Spleen (tissue), 11 donors: ENCODE measurements at regions not wholly inside any gene's neighbourhood (a gene's known extent, or its start where the extent isn't known, plus 50 kb on each side); places are given as distances from the start of the nearest gene placed in this dataset.

Experiments
- DNase-seq: peaks from one replicate; pipeline ENCODE4 v3.0.0-alpha.2; 2020
- H3K27ac ChIP-seq, 8 donors: fragments of 200-600 bp; sonication (generic) in 7 of 8; 1 replicate in 4 of 8; 2 replicates in 4 of 8; pipeline versions ENCODE4 v1.5.0 to v1.8.0; 2016 to 2021; ENCODE audit warnings: inconsistent platforms in 4 of 8, mild to moderate bottlenecking in 4 of 8, moderate library complexity in 1 of 8
- H3K27me3 ChIP-seq, 7 donors: fragments of 200-600 bp; sonication (generic) in 6 of 7; replicated peaks in 1 of 7; 1 replicate in 4 of 7; 2 replicates in 3 of 7; pipeline versions ENCODE4 v1.5.0 to v1.8.0; 2016 to 2021; ENCODE audit warnings: inconsistent platforms in 3 of 7, mild to moderate bottlenecking in 1 of 7
- H3K36me3 ChIP-seq, 6 donors: fragments of 200-600 bp; sonication (generic) in 5 of 6; 1 replicate in 4 of 6; 2 replicates in 2 of 6; pipeline versions ENCODE4 v1.5.0 to v1.8.0; 2016 to 2021; ENCODE audit warnings: inconsistent platforms in 2 of 6
- H3K4me1 ChIP-seq, 6 donors: fragments of 200-600 bp; sonication (generic) in 5 of 6; 1 replicate in 3 of 6; 2 replicates in 3 of 6; pipeline versions ENCODE4 v1.5.0 to v1.8.0; 2016 to 2021; ENCODE audit warnings: inconsistent platforms in 3 of 6
- H3K4me3 ChIP-seq, 8 donors: fragments of 200-600 bp; sonication (generic) in 7 of 8; 1 replicate in 4 of 8; 2 replicates in 4 of 8; pipeline versions ENCODE4 v1.5.0 to v1.8.0; 2016 to 2021; ENCODE audit warnings: inconsistent platforms in 4 of 8, mild to moderate bottlenecking in 4 of 8, moderate library complexity in 2 of 8
- H3K9me3 ChIP-seq, 8 donors: fragments of 200-600 bp; sonication (generic) in 7 of 8; 1 replicate in 4 of 8; 2 replicates in 4 of 8; pipeline versions ENCODE4 v1.5.0 to v1.8.0; 2016 to 2021; ENCODE audit warnings: inconsistent platforms in 4 of 8
- POLR2A ChIP-seq, 3 donors: fragments of 450-650 bp; IDR thresholded peaks; one replicate each; pipeline ENCODE4 v1.5.1; 2017; ENCODE audit warnings: antibody characterized with exemption in 3 of 3, mild to moderate bottlenecking in 1 of 3
- POLR2AphosphoS5 ChIP-seq, 3 donors: sonication (generic); formaldehyde crosslinking; IDR thresholded peaks; one replicate each; pipeline ENCODE4 v1.5.1; 2017; ENCODE audit warnings: antibody characterized with exemption in 3 of 3
- WGBS, 5 donors: extraction: QIAGEN DNeasy Blood & Tissue Kit in 3 of 5; methylation state at CpG; one replicate each; pipeline versions ENCODE4 v1.1.5 to v1.1.7; 2013 to 2018; 5-methylcytosine and 5-hydroxymethylcytosine counted together
- intact Hi-C: fragments of 100-400 bp; cut with DNase I; formaldehyde crosslinking; loops from one replicate; pipeline ENCODE4 v1.15.0; 2023; ENCODE audit warnings: low total_unique reads
- TF ChIP-seq, protein P1 (sequence below), 11 experiments: fragments of 200-600 bp in 7 of 11; fragments of 450-650 bp in 4 of 11; sonication (generic) in 4 of 11; IDR thresholded peaks in 8 of 11; conservative IDR thresholded peaks in 3 of 11; 1 replicate in 7 of 11; 2 replicates in 4 of 11; pipeline versions ENCODE4 v1.4.0 to v1.8.0; 2016 to 2021; ENCODE audit warnings: antibody characterized with exemption in 11 of 11, inconsistent platforms in 4 of 11, mild to moderate bottlenecking in 1 of 11
- donor health status: healthy with polysubstance abuse.
- donor health status: DM: no; HTN: no; CAD: no; lungs with moderate emphysema.
- donor health status: DM: no; HTN: no; CAD: no.
- donor health status: Bipolar disorder and iron deficiency.
- donor health status: healthy.
- donor health status: DM: no; HTN: no; CAD: no.
- donor health status: DM: yes; HTN: yes; CAD: no.

DNA sequence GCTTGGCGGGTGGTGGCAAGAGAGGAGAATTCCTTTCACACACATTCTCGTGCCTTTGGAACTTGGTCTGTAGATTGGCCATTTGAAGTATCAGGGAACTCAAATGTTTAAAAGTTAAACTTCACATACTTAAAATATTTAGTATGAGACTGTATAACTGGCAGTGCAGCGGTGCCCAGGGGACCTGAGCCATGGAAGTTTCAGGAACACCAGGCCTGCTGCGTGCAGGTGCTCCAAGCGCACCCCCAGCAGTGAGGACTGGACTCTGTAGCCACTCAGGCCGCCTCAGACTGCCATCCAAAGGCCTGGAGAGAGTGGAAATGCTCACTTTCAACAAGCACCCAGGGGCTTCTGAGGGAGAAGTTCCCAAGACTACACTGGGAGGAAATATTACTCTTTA, 273.5 kb upstream of the IRX2 start:
- TF ChIP-seq POLR2AphosphoS5 (IDR thresholded peaks at IDR 0.05), result no peak
- TF ChIP-seq, protein P1, sequence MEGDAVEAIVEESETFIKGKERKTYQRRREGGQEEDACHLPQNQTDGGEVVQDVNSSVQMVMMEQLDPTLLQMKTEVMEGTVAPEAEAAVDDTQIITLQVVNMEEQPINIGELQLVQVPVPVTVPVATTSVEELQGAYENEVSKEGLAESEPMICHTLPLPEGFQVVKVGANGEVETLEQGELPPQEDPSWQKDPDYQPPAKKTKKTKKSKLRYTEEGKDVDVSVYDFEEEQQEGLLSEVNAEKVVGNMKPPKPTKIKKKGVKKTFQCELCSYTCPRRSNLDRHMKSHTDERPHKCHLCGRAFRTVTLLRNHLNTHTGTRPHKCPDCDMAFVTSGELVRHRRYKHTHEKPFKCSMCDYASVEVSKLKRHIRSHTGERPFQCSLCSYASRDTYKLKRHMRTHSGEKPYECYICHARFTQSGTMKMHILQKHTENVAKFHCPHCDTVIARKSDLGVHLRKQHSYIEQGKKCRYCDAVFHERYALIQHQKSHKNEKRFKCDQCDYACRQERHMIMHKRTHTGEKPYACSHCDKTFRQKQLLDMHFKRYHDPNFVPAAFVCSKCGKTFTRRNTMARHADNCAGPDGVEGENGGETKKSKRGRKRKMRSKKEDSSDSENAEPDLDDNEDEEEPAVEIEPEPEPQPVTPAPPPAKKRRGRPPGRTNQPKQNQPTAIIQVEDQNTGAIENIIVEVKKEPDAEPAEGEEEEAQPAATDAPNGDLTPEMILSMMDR (IDR thresholded peaks at IDR 0.05 in 8 of 11, conservative IDR thresholded peaks at IDR 0.05 in 3 of 11), result no peak
- no peak for TF ChIP-seq POLR2A (IDR thresholded peaks at IDR 0.05)
- Histone ChIP-seq H3K36me3 (no peaks in the 10 kb centered on the region), H3K4me3 (no peak overlapping the region), H3K4me1 (no peaks in the 10 kb centered on the region), H3K27ac (no peak overlapping the region), H3K9me3 (peaks cover 0 to 29% (median 0%) of the 10 kb centered on the region in 8 donors), H3K27me3 (no peaks in the 10 kb centered on the region)
- intact Hi-C loops, result no loop called here
- DNase-seq, result no peak
- 78 to 85% (median 81%) methylated on average over 6 of the region's 6 CpGs for WGBS, 5 donors

DNA sequence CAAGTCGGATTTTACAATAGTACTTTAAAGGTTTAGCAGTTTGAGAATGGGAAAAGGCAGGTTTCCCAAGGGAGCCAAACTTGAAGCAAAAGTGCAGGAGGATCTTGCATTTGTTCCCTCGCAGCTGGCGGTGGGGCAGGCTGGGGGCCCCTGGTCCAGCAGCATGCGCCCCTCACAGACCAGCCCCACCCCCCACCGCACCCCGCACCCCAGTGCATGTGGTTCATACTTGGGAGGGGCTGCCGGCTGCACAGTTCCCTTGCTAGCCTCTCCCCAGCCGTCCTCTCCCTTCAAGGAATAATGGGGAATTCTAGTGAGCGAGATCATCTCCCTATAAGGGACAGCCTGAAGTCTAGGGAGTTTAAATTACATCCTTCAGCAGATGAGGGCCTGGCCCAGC, 273.1 kb upstream of the IRX2 start:
- Histone ChIP-seq H3K27ac (no peak overlapping the region), H3K9me3 (peaks cover 0 to 29% (median 0%) of the 10 kb centered on the region in 8 donors), H3K36me3 (no peaks in the 10 kb centered on the region), H3K4me1 (no peaks in the 10 kb centered on the region), H3K27me3 (no peaks in the 10 kb centered on the region), H3K4me3 (no peak overlapping the region)
- TF ChIP-seq POLR2A (IDR thresholded peaks at IDR 0.05), result no peak
- TF ChIP-seq, protein P1 (IDR thresholded peaks at IDR 0.05 in 8 of 11, conservative IDR thresholded peaks at IDR 0.05 in 3 of 11), result no peak
- no peak for TF ChIP-seq POLR2AphosphoS5 (IDR thresholded peaks at IDR 0.05)
- WGBS, 5 donors, result 64 to 74% (median 72%) methylated on average over 5 to 9 of the region's 9 CpGs
- intact Hi-C loops, result no loop called here
- DNase-seq, result no peak

DNA sequence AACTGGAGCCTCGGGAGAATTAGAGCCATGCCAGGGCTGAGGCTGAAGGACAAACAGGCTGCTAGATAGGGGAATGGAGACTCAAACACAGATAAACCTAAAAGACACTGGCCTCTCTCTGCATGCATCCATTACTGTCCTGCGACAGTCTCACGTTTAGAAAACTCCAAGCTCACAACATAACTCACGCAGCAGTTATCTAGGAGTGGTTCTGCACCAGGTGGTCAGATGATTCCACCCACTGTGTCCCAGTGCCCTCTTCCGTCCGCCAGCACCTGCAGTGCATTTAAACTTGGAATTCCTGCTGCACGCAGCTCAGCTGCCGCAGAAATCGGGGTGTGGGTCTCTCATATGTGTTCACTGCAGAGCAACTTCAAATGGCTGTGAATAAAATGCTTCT, 272.6 kb upstream of the IRX2 start:
- WGBS, 5 donors, result 79 to 87% (median 81%) methylated on average over 9 of the region's 9 CpGs
- no peaks in the 10 kb centered on the region for H3K27me3 ChIP-seq
- peaks cover 0 to 29% (median 0%) of the 10 kb centered on the region in 8 donors for H3K9me3 ChIP-seq
- no peaks in the 10 kb centered on the region for H3K36me3 ChIP-seq
- H3K27ac ChIP-seq, result no peak overlapping the region
- TF ChIP-seq POLR2A (IDR thresholded peaks at IDR 0.05) (no peak), POLR2AphosphoS5 (IDR thresholded peaks at IDR 0.05) (no peak)
- TF ChIP-seq, protein P1 (IDR thresholded peaks at IDR 0.05 in 8 of 11, conservative IDR thresholded peaks at IDR 0.05 in 3 of 11), result no peak
- DNase-seq, result no peak
- no peak overlapping the region for H3K4me3 ChIP-seq
- intact Hi-C loops, result no loop called here
- H3K4me1 ChIP-seq, result no peaks in the 10 kb centered on the region

DNA sequence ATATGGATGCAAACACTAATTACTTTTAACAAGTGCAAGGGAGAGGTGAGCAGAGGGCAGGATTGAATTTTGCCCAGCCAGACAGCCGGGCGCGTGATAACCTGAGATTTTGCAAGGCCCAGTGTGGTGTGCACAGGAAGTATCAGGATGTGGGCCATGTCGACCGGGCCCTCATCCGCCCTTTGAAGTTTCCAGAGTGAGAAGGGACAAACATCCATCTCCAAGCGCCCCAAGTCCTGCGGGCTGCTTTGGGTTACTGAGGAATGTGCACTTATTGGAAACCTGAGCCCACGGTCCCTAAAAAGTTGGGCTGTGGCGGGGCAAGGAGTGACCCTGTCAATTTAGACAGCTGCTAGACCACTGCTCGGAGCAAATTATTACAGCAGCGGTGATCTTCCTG, 272.2 kb upstream of the IRX2 start:
- Histone ChIP-seq H3K4me1 (no peaks in the 10 kb centered on the region), H3K9me3 (peaks cover 0 to 29% (median 0%) of the 10 kb centered on the region in 8 donors), H3K4me3 (no peak overlapping the region), H3K27ac (no peak overlapping the region), H3K36me3 (no peaks in the 10 kb centered on the region), H3K27me3 (no peaks in the 10 kb centered on the region)
- no peak for DNase-seq
- 74 to 81% (median 77%) methylated on average over 12 of the region's 12 CpGs for WGBS, 5 donors
- intact Hi-C loops, result no loop called here
- TF ChIP-seq POLR2AphosphoS5 (IDR thresholded peaks at IDR 0.05), result no peak
- TF ChIP-seq, protein P1 (IDR thresholded peaks at IDR 0.05 in 8 of 11, conservative IDR thresholded peaks at IDR 0.05 in 3 of 11), result no peak
- TF ChIP-seq POLR2A (IDR thresholded peaks at IDR 0.05), result no peak
